Upper lobe of left lung (tissue), 6 donors: ENCODE measurements at regions not wholly inside any gene's neighbourhood (a gene's known extent, or its start where the extent isn't known, plus 50 kb on each side); places are given as distances from the start of the nearest gene placed in this dataset.

Experiments
- ATAC-seq, 2 donors: fragments of 200-7000 bp; cut with Tn5 transposase; one replicate each; pipeline ENCODE4 v1.9.1; 2022; ENCODE audit warnings: mild to moderate bottlenecking in 2 of 2, moderate library complexity in 2 of 2; ENCODE audit not compliant: low FRiP score in 2 of 2
- DNase-seq, 2 donors: peaks; one replicate each; pipeline ENCODE4 v3.0.0-alpha.2; 2019 to 2020
- H3K27ac ChIP-seq, 4 donors: fragments of 200-600 bp; sonication (generic); one replicate each; pipeline ENCODE4 v1.5.1; 2016 to 2019
- H3K27me3 ChIP-seq, 4 donors: fragments of 200-600 bp; sonication (generic); one replicate each; pipeline ENCODE4 v1.5.1; 2017 to 2019
- H3K36me3 ChIP-seq, 4 donors: fragments of 200-600 bp; sonication (generic); one replicate each; pipeline ENCODE4 v1.5.1; 2016 to 2019
- H3K4me1 ChIP-seq, 4 donors: fragments of 200-600 bp; sonication (generic); one replicate each; pipeline ENCODE4 v1.5.1; 2018 to 2019
- H3K4me3 ChIP-seq, 4 donors: fragments of 200-600 bp; sonication (generic); one replicate each; pipeline ENCODE4 v1.5.1; 2017 to 2019; ENCODE audit warnings: mild to moderate bottlenecking in 2 of 4, moderate library complexity in 1 of 4
- H3K9me3 ChIP-seq, 4 donors: fragments of 200-600 bp; sonication (generic); one replicate each; pipeline ENCODE4 v1.5.1; 2018 to 2019
- EP300 ChIP-seq, 4 donors: sonication (generic); formaldehyde crosslinking; IDR thresholded peaks; one replicate each; pipeline ENCODE4 v1.5.1; 2017; ENCODE audit warnings: antibody characterized with exemption in 4 of 4, control low read depth in 2 of 4
- POLR2A ChIP-seq, 4 donors: fragments of 450-650 bp; IDR thresholded peaks; one replicate each; pipeline ENCODE4 v1.5.1; 2016 to 2017; ENCODE audit warnings: antibody characterized with exemption in 4 of 4, mild to moderate bottlenecking in 2 of 4
- POLR2AphosphoS5 ChIP-seq, 2 donors: sonication (generic); formaldehyde crosslinking; IDR thresholded peaks; one replicate each; pipeline ENCODE4 v1.5.1; 2017; ENCODE audit warnings: antibody characterized with exemption in 2 of 2
- WGBS, 2 donors: methylation state at CpG; one replicate each; pipeline ENCODE4 v1.1.5; 2017 to 2018; 5-methylcytosine and 5-hydroxymethylcytosine counted together
- TF ChIP-seq, protein P1 (sequence below), 6 experiments: fragments of 450-650 bp in 4 of 6; fragments of 200-600 bp in 2 of 6; sonication (generic) in 2 of 6; IDR thresholded peaks; one replicate each; pipeline ENCODE4 v1.5.1; 2016 to 2019; ENCODE audit warnings: antibody characterized with exemption in 6 of 6
- donor health status: DM: no; HTN: no; CAD: no; lungs with moderate emphysema.
- donor health status: DM: no; HTN: yes; CAD: no; lungs with severe emphysema.

DNA sequence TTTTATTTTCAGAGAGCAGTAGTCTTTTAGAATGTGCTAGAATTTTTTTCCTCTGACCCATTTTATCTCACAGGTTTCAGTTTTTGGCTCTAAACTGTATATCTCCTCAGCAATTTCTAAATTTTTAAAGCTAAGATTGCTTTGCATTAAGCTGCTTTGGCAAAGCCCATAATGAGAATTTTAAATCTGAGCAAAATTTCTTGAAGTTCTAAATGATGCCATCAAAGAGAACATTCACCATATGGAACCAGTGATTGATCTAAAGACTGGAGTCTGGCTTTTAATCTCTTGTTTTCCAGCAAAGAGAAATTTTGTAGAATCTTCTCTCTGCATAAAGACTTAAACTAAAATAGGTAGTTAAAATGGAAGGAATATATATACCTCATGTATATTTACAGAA lies 313.6 kb downstream of the TBC1D32 start:
- ATAC-seq (no peak), DNase-seq (no peak)
- no peaks in the 10 kb centered on the region for H3K9me3 ChIP-seq
- H3K36me3 ChIP-seq, result no peaks in the 10 kb centered on the region
- TF ChIP-seq, protein P1, sequence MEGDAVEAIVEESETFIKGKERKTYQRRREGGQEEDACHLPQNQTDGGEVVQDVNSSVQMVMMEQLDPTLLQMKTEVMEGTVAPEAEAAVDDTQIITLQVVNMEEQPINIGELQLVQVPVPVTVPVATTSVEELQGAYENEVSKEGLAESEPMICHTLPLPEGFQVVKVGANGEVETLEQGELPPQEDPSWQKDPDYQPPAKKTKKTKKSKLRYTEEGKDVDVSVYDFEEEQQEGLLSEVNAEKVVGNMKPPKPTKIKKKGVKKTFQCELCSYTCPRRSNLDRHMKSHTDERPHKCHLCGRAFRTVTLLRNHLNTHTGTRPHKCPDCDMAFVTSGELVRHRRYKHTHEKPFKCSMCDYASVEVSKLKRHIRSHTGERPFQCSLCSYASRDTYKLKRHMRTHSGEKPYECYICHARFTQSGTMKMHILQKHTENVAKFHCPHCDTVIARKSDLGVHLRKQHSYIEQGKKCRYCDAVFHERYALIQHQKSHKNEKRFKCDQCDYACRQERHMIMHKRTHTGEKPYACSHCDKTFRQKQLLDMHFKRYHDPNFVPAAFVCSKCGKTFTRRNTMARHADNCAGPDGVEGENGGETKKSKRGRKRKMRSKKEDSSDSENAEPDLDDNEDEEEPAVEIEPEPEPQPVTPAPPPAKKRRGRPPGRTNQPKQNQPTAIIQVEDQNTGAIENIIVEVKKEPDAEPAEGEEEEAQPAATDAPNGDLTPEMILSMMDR (IDR thresholded peaks at IDR 0.05), result no peak
- TF ChIP-seq POLR2A (IDR thresholded peaks at IDR 0.05) (no peak), EP300 (IDR thresholded peaks at IDR 0.05) (no peak), POLR2AphosphoS5 (IDR thresholded peaks at IDR 0.05) (no peak)
- H3K27me3 ChIP-seq, result no peaks in the 10 kb centered on the region
- no peak overlapping the region for H3K27ac ChIP-seq
- H3K4me3 ChIP-seq, result no peak overlapping the region
- no peaks in the 10 kb centered on the region for H3K4me1 ChIP-seq

DNA sequence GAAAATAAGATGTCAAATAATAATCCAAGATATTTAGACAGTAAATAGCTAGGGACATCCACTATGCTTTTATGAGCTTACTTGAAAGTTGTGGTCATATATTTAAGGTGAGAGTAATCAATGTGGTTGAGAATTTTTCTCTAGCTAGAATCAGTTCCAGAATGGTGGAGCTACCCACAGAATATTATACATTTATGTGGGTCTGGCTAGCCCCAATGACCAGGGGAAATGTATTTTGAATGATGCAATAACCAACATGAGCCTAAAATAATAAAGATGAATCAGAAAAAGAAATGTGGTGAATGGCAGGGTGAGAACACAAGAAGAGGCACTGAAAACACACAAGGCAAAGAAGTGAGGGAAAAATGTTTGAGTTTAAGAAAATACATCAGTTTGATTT lies 325.7 kb downstream of the TBC1D32 start:
- Histone ChIP-seq H3K4me1 (no peaks in the 10 kb centered on the region), H3K36me3 (no peaks in the 10 kb centered on the region), H3K27ac (no peak overlapping the region), H3K27me3 (no peaks in the 10 kb centered on the region), H3K9me3 (peaks cover 0 to 3% (median under 1%) of the 10 kb centered on the region in 4 donors), H3K4me3 (no peak overlapping the region)
- ATAC-seq (no peak), DNase-seq (no peak)
- TF ChIP-seq EP300 (IDR thresholded peaks at IDR 0.05) (no peak), POLR2A (IDR thresholded peaks at IDR 0.05) (no peak), POLR2AphosphoS5 (IDR thresholded peaks at IDR 0.05) (no peak)
- TF ChIP-seq, protein P1 (IDR thresholded peaks at IDR 0.05), result no peak

DNA sequence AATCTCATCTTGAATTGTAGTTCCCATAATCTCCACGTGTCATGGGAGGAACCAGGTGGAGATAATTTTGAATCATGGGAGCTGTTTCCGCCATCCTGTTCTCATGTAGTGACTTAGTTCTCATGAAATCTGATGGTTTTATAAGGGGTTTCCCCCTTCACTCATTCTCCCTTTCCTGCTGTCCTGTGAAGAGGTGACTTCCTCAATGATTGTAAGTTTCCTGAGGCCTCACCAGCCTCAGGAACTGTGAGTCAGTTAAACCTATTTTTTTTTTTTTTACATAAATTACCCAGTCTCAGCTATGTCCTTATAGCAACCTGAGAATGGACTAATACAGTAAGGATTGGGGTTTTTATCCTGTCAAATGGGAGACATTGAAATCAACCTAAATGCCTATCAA lies 328.3 kb downstream of the TBC1D32 start:
- 79 to 81% methylated on average over 2 of the region's 2 CpGs for WGBS, 2 donors
- DNase-seq, result no peak
- H3K4me1 ChIP-seq, result no peaks in the 10 kb centered on the region
- no peak overlapping the region for H3K4me3 ChIP-seq
- H3K27me3 ChIP-seq, result no peaks in the 10 kb centered on the region
- ATAC-seq, result no peak
- no peak for TF ChIP-seq POLR2AphosphoS5 (IDR thresholded peaks at IDR 0.05)
- TF ChIP-seq, protein P1 (IDR thresholded peaks at IDR 0.05), result no peak
- no peak overlapping the region for H3K27ac ChIP-seq
- peaks cover 0 to 4% (median 2%) of the 10 kb centered on the region in 4 donors for H3K9me3 ChIP-seq
- H3K36me3 ChIP-seq, result no peaks in the 10 kb centered on the region

DNA sequence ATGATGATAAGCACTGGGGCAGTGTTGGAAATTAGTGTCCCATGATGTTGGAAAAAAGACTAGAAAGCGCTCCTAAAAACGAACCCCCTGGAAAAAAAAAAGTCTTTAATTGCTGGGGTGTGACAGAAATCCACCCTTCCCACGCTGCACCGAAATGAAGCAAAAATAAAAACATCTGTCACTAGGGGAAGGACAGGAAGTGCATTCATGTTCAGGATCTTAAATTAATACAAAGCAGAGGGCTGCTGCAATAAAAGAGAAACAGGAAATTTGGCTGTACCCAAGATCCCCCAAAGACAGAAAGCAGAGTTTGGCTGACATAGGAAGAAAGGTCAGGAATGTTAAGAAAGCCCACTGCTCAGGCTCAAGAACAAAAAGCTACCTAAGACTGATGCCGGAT lies 333.9 kb downstream of the TBC1D32 start:
- no peaks in the 10 kb centered on the region for H3K4me1 ChIP-seq
- no peak for ATAC-seq
- DNase-seq, result no peak
- H3K27ac ChIP-seq, result no peak overlapping the region
- TF ChIP-seq EP300 (IDR thresholded peaks at IDR 0.05), result no peak
- no peak for TF ChIP-seq POLR2A (IDR thresholded peaks at IDR 0.05)
- TF ChIP-seq, protein P1 (IDR thresholded peaks at IDR 0.05), result no peak
- no peak for TF ChIP-seq POLR2AphosphoS5 (IDR thresholded peaks at IDR 0.05)
- no peak overlapping the region for H3K4me3 ChIP-seq
- no peaks in the 10 kb centered on the region for H3K36me3 ChIP-seq
- 48 to 56% methylated on average over 5 of the region's 5 CpGs for WGBS, 2 donors
- no peaks in the 10 kb centered on the region for H3K27me3 ChIP-seq
- peaks cover 0 to 4% (median 2%) of the 10 kb centered on the region in 4 donors for H3K9me3 ChIP-seq

DNA sequence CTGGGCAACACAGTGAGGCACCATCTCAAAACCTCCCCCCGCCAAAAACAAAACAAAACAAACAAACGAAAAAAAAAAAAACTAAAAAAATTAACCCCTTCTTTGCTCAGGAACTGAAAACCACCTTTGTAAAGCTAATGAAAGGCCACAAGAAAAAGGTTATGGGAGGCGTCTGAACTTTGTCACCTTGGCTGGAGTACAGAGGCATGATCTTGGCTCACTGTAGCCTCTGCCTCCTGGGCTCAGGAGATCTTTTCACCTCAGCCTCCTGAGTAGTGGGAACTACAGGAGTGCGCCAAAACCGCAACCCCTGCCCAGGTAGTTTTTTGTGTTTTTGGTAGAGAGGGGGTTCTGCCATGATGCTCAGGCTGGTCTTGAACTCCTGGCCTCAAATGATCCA lies 337.9 kb downstream of the TBC1D32 start:
- no peaks in the 10 kb centered on the region for H3K4me1 ChIP-seq
- no peak overlapping the region for H3K27ac ChIP-seq
- no peaks in the 10 kb centered on the region for H3K9me3 ChIP-seq
- DNase-seq (no peak), ATAC-seq (no peak)
- H3K36me3 ChIP-seq, result no peaks in the 10 kb centered on the region
- no peaks in the 10 kb centered on the region for H3K27me3 ChIP-seq
- no peak overlapping the region for H3K4me3 ChIP-seq
- TF ChIP-seq POLR2A (IDR thresholded peaks at IDR 0.05), result no peak
- WGBS, 2 donors, result 65 to 67% methylated on average over 5 of the region's 5 CpGs
